ENCODE measurements at regions not wholly inside any gene's neighbourhood (a gene's known extent, or its start where the extent isn't known, plus 50 kb on each side); places are given as distances from the start of the nearest gene placed in this dataset.
A peak's percentile ranks its signal among the peaks of the same experiment; 100 is the strongest.

DNA sequence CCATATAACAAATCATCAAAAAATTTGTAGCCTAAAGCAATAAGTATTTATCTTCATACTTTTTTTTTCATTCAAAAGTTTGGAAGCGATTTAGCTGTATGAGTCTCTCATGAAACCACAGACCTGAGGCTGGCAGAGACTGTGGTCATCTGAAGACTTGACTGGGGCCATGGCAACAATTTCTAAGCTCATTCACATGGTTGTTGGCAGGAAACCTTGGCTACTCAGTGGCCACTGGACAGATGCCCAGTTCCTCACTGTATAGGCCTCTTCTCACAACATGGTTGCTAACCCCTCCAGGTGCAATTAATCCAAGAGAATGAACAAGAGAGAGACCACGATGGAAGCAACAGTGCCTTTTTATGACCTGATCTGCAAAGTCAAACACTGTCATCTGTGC lies 235.9 kb downstream of the BTBD3 start:
- Histone ChIP-seq H3K9me3 (no peaks in the 10 kb centered on the region), H3K36me3 (no peaks in the 10 kb centered on the region)
- no peak for TF ChIP-seq POLR2A (IDR thresholded peaks at IDR 0.05)
- TF ChIP-seq, protein P1, sequence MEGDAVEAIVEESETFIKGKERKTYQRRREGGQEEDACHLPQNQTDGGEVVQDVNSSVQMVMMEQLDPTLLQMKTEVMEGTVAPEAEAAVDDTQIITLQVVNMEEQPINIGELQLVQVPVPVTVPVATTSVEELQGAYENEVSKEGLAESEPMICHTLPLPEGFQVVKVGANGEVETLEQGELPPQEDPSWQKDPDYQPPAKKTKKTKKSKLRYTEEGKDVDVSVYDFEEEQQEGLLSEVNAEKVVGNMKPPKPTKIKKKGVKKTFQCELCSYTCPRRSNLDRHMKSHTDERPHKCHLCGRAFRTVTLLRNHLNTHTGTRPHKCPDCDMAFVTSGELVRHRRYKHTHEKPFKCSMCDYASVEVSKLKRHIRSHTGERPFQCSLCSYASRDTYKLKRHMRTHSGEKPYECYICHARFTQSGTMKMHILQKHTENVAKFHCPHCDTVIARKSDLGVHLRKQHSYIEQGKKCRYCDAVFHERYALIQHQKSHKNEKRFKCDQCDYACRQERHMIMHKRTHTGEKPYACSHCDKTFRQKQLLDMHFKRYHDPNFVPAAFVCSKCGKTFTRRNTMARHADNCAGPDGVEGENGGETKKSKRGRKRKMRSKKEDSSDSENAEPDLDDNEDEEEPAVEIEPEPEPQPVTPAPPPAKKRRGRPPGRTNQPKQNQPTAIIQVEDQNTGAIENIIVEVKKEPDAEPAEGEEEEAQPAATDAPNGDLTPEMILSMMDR (IDR thresholded peaks at IDR 0.05) = no peak

DNA sequence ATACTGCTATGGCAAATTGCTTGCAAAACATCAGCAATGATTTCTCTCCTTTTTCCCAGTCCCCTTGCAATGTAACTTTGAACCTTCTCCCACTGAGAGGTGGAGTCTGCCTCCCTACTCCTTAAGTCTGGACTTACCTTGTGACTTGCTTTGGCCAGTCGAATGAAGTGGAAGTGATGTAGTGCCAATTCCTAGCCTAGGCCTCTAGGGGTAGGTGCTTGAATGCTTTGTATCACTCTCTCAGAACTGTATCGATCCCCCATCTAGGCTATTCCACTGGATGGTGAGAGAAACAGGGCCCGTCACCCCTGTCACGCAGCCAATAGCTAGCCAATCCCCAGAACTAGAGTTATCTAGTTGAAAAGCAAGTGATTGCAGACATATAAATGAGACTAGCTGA lies 238.6 kb downstream of the BTBD3 start:
- H3K27me3 ChIP-seq = no peaks in the 10 kb centered on the region
- no peak overlapping the region for H3K4me3 ChIP-seq
- no peaks in the 10 kb centered on the region for H3K4me1 ChIP-seq
- no peak for TF ChIP-seq POLR2A (IDR thresholded peaks at IDR 0.05)
- TF ChIP-seq, protein P1 (IDR thresholded peaks at IDR 0.05) = no peak
- no peak overlapping the region for H3K27ac ChIP-seq
- H3K9me3 ChIP-seq = no peaks in the 10 kb centered on the region
- DNase-seq = no peak
- H3K36me3 ChIP-seq = no peaks in the 10 kb centered on the region

More for the DNA sequence above, 235.9 kb downstream of the BTBD3 start:
- no peak overlapping the region for H3K4me3 ChIP-seq
- no peak for DNase-seq
- H3K27ac ChIP-seq = no peak overlapping the region
- H3K4me1 ChIP-seq = no peaks in the 10 kb centered on the region
- H3K27me3 ChIP-seq = no peaks in the 10 kb centered on the region

DNA sequence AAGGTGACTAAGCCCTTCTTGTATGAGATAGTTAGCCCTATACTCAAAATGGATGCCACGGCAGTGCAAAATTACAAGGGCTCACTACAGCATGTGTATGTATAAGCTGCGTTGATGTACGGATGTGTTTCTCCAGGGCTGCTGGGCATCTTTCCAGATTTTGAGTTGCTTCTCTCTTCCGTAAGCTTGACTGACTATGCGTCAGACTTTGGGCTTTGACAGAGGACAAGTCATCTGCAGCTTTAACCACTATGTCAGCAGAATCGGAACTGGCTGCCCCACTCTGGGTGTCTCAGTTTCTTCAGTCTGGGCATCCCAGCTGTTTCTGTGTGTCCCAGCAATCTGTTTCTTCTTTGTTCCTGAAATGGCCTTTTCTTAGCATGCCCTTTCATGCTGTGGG lies 241.6 kb downstream of the BTBD3 start:
- no peaks in the 10 kb centered on the region for H3K9me3 ChIP-seq
- DNase-seq = no peak
- no peak overlapping the region for H3K4me3 ChIP-seq
- no peak overlapping the region for H3K27ac ChIP-seq
- no peaks in the 10 kb centered on the region for H3K36me3 ChIP-seq
- no peak for TF ChIP-seq POLR2A (IDR thresholded peaks at IDR 0.05)
- TF ChIP-seq, protein P1 (IDR thresholded peaks at IDR 0.05) = no peak
- no peaks in the 10 kb centered on the region for H3K27me3 ChIP-seq
- H3K4me1 ChIP-seq = no peaks in the 10 kb centered on the region

DNA sequence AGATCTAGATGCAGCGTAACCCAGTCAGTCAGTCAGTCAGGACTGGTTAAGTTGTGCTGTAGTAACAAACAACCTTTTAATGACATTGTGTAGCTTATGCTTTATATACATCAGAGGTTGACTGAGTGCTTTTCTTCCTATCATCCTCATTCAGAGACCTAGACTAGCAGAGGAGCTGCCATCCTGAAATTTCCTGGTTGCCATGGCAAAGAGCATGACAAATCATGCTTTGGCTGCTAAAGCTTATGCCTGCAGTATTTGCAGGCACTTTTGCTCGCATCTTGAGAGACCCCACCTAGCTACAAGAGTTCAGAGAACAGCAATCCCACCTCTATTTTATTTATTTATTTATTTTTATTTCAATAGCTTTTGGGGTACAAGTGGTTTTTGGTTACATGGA lies 244.0 kb downstream of the BTBD3 start:
- H3K27ac ChIP-seq = no peak overlapping the region
- TF ChIP-seq, protein P1 (IDR thresholded peaks at IDR 0.05) = no peak
- no peak for TF ChIP-seq POLR2A (IDR thresholded peaks at IDR 0.05)
- H3K4me3 ChIP-seq = no peak overlapping the region
- H3K36me3 ChIP-seq = no peaks in the 10 kb centered on the region
- H3K9me3 ChIP-seq = no peaks in the 10 kb centered on the region
- no peak for DNase-seq
- no peaks in the 10 kb centered on the region for H3K4me1 ChIP-seq
- H3K27me3 ChIP-seq = no peaks in the 10 kb centered on the region

DNA sequence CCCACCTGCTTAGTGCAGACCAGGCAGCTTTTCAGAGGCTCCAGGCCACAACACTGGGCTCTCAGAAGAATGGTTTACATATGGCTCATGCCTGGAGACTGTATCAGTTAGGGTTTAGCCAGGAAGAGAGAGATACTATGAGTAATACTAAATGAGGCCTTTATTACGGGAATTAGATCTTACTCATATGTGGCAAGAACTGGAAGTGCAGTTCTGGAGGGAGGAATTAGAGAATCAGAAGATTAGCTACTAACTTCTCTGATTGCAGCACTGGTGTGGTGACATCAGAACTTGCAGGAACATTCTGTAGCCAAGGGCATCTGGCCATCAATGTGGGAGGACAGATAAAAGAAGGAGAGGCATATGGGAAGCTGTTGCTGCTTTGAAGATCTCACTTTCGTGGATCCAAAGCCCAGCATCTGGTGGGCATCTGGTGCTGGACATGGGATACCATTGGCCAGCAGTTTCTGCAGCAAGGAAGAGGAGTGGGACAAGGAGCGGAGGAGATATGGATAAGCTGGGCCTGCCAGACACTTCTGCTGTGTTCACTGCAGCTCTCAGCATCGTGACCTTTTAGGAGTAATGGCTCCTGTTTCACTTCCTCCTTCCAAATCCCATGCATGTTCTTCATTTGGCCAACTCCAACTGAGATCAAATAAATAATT lies 248.5 kb downstream of the BTBD3 start:
- peak in 2 of 3 donors; percentile 53 to 74 for DNase-seq
- no peak for TF ChIP-seq POLR2A (IDR thresholded peaks at IDR 0.05)
- TF ChIP-seq, protein P1 (IDR thresholded peaks at IDR 0.05) = peak in 3 of 6 experiments; percentile 52 to 56 (median 56)
- no peak overlapping the region for H3K4me3 ChIP-seq
- H3K36me3 ChIP-seq = no peaks in the 10 kb centered on the region
- no peaks in the 10 kb centered on the region for H3K27me3 ChIP-seq
- peak overlapping the region in 2 of 4 donors; percentile 50 to 75 for H3K27ac ChIP-seq
- H3K4me1 ChIP-seq = no peaks in the 10 kb centered on the region
- H3K9me3 ChIP-seq = no peaks in the 10 kb centered on the region
